ENCODE measurements at regions not wholly inside any gene's neighbourhood (a gene's known extent, or its start where the extent isn't known, plus 50 kb on each side); places are given as distances from the start of the nearest gene placed in this dataset.

DNA sequence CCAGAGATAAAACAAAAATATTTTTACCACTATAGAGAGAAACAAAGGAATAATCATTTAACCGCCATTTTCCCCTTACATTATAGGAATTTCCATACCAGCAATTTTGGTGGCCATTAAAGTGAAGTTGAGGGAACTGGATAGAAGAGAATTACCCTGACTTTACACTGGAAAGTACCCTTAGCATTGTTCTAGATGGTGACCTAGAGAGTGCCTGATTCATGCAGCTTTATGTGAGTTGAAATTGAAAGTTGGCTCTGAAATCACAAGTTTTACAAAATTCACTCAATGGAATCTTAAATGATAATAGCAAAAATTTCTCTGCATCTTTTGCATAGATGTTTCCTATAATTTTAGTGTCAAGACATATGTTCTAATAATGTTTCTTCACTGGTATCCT is 55.7 kb upstream of the PREP start:
- TF ChIP-seq, protein P1, sequence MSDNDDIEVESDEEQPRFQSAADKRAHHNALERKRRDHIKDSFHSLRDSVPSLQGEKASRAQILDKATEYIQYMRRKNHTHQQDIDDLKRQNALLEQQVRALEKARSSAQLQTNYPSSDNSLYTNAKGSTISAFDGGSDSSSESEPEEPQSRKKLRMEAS (IDR thresholded peaks at IDR 0.05; ENCODE audit: low read depth) = no peak
- no peak for TF ChIP-seq POLR2AphosphoS5 (IDR thresholded peaks at IDR 0.05; ENCODE audit: low read depth, low read length)
- TF ChIP-seq, protein P2, sequence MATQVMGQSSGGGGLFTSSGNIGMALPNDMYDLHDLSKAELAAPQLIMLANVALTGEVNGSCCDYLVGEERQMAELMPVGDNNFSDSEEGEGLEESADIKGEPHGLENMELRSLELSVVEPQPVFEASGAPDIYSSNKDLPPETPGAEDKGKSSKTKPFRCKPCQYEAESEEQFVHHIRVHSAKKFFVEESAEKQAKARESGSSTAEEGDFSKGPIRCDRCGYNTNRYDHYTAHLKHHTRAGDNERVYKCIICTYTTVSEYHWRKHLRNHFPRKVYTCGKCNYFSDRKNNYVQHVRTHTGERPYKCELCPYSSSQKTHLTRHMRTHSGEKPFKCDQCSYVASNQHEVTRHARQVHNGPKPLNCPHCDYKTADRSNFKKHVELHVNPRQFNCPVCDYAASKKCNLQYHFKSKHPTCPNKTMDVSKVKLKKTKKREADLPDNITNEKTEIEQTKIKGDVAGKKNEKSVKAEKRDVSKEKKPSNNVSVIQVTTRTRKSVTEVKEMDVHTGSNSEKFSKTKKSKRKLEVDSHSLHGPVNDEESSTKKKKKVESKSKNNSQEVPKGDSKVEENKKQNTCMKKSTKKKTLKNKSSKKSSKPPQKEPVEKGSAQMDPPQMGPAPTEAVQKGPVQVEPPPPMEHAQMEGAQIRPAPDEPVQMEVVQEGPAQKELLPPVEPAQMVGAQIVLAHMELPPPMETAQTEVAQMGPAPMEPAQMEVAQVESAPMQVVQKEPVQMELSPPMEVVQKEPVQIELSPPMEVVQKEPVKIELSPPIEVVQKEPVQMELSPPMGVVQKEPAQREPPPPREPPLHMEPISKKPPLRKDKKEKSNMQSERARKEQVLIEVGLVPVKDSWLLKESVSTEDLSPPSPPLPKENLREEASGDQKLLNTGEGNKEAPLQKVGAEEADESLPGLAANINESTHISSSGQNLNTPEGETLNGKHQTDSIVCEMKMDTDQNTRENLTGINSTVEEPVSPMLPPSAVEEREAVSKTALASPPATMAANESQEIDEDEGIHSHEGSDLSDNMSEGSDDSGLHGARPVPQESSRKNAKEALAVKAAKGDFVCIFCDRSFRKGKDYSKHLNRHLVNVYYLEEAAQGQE (IDR thresholded peaks at IDR 0.05; ENCODE audit: low read depth, low read length) = no peak
- TF ChIP-seq RXRA (IDR thresholded peaks at IDR 0.05; ENCODE audit: borderline replicate concordance, low read depth) = no peak
- no peak for TF ChIP-seq FOXM1 (IDR thresholded peaks at IDR 0.05; ENCODE audit: low read depth)
- no peak for TF ChIP-seq TCF12 (IDR thresholded peaks at IDR 0.05)
- no peak for TF ChIP-seq NRF1 (IDR thresholded peaks at IDR 0.05; ENCODE audit: low read depth, low read length)
- TF ChIP-seq, protein P3, sequence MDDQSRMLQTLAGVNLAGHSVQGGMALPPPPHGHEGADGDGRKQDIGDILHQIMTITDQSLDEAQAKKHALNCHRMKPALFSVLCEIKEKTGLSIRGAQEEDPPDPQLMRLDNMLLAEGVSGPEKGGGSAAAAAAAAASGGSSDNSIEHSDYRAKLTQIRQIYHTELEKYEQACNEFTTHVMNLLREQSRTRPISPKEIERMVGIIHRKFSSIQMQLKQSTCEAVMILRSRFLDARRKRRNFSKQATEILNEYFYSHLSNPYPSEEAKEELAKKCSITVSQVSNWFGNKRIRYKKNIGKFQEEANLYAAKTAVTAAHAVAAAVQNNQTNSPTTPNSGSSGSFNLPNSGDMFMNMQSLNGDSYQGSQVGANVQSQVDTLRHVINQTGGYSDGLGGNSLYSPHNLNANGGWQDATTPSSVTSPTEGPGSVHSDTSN (IDR thresholded peaks at IDR 0.05) = no peak
- TF ChIP-seq NFIC (IDR thresholded peaks at IDR 0.05; ENCODE audit: borderline replicate concordance) = no peak
- TF ChIP-seq GATA2 (CRISPR knock-in tag; IDR thresholded peaks at IDR 0.05) = no peak
- no peaks in the 10 kb centered on the region for H3K27me3 ChIP-seq (ENCODE audit: insufficient read depth)
- H3F3A ChIP-seq (replicated peaks; ENCODE audit: insufficient read depth) = peaks cover 4% of the 10 kb centered on the region
- H3K4me1 ChIP-seq (ENCODE audit: control insufficient read depth in 1 of 2, insufficient read depth in 2 of 2, low read depth in 1 of 2, low read length in 1 of 2) = peaks cover 0 to 5% of the 10 kb centered on the region in 2 experiments; a peak in 1 of 4 replicates
- ChIA-PET POLR2A (no interaction called here), CTCF (no interaction called here)
- H3K9me2 ChIP-seq = no peaks in the 10 kb centered on the region
- H3K36me3 ChIP-seq (replicated peaks in 1 of 2; ENCODE audit: control insufficient read depth in 1 of 2, insufficient read depth in 2 of 2, low read length in 1 of 2) = no peaks in the 10 kb centered on the region
- H3K9ac ChIP-seq = no peak overlapping the region
- no peaks in the 10 kb centered on the region for H4K20me1 ChIP-seq (ENCODE audit: insufficient read depth)
- no peak overlapping the region for H2AFZ ChIP-seq (ENCODE audit: low read depth)
- DNase-seq = no peak
- H3K79me2 ChIP-seq (ENCODE audit: insufficient read depth) = no peaks in the 10 kb centered on the region
- H3K4me3 ChIP-seq (ENCODE audit: low read depth in 2 of 2, low read length in 1 of 2) = no peak overlapping the region
- H3K27ac ChIP-seq (ENCODE audit: low read depth in 2 of 2, low read length in 1 of 2) = no peak overlapping the region
- no peaks in the 10 kb centered on the region for H3K9me3 ChIP-seq
- 88% methylated on average over 1 of the region's 1 CpG for WGBS (ENCODE audit: low lambda C conversion rate)
- no peak overlapping the region for H3K4me2 ChIP-seq

- CTCF ChIA-PET = no interaction called here
- POLR2A ChIA-PET = no interaction called here
Measured at GRCh38 chr6:105458084-105458483, 55.2 kb upstream of the PREP start.

More at GRCh38 chr6:105458084-105458483, 55.2 kb upstream of the PREP start:
- Histone ChIP-seq H3K27ac (ENCODE audit: low read depth in 2 of 2, low read length in 1 of 2) (no peak overlapping the region), H3K27me3 (ENCODE audit: insufficient read depth) (no peaks in the 10 kb centered on the region), H3K4me2 (no peak overlapping the region), H3K4me3 (ENCODE audit: low read depth in 2 of 2, low read length in 1 of 2) (no peak overlapping the region), H3K36me3 (replicated peaks in 1 of 2; ENCODE audit: control insufficient read depth in 1 of 2, insufficient read depth in 2 of 2, low read length in 1 of 2) (no peaks in the 10 kb centered on the region), H4K20me1 (ENCODE audit: insufficient read depth) (no peaks in the 10 kb centered on the region), H3F3A (replicated peaks; ENCODE audit: insufficient read depth) (peaks cover 4% of the 10 kb centered on the region), H3K9me3 (no peaks in the 10 kb centered on the region), H3K9ac (no peak overlapping the region), H3K4me1 (ENCODE audit: control insufficient read depth in 1 of 2, insufficient read depth in 2 of 2, low read depth in 1 of 2, low read length in 1 of 2) (peaks cover 0 to 5% of the 10 kb centered on the region in 2 experiments; a peak in 1 of 4 replicates), H3K79me2 (ENCODE audit: insufficient read depth) (no peaks in the 10 kb centered on the region), H3K9me2 (no peaks in the 10 kb centered on the region), H2AFZ (ENCODE audit: low read depth) (no peak overlapping the region)
- TF ChIP-seq, protein P4, sequence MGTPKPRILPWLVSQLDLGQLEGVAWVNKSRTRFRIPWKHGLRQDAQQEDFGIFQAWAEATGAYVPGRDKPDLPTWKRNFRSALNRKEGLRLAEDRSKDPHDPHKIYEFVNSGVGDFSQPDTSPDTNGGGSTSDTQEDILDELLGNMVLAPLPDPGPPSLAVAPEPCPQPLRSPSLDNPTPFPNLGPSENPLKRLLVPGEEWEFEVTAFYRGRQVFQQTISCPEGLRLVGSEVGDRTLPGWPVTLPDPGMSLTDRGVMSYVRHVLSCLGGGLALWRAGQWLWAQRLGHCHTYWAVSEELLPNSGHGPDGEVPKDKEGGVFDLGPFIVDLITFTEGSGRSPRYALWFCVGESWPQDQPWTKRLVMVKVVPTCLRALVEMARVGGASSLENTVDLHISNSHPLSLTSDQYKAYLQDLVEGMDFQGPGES (IDR thresholded peaks at IDR 0.05; ENCODE audit: low read depth, low read length) = no peak
- TF ChIP-seq GABPA (IDR thresholded peaks at IDR 0.05; ENCODE audit: low read depth) (no peak), RCOR1 (IDR thresholded peaks at IDR 0.05; ENCODE audit: low read length) (no peak), NFIC (IDR thresholded peaks at IDR 0.05; ENCODE audit: borderline replicate concordance) (no peak), FOXM1 (IDR thresholded peaks at IDR 0.05; ENCODE audit: low read depth) (no peak), SMC3 (IDR thresholded peaks at IDR 0.05; ENCODE audit: low read depth, low read length) (no peak), TEAD4 (IDR thresholded peaks at IDR 0.05; ENCODE audit: borderline replicate concordance, insufficient read depth) (no peak), CHD2 (IDR thresholded peaks at IDR 0.05; ENCODE audit: low read length, partially characterized antibody) (no peak), JUND (IDR thresholded peaks at IDR 0.05) (no peak), MXI1 (IDR thresholded peaks at IDR 0.05; ENCODE audit: low read depth, low read length) (no peak), USF2 (IDR thresholded peaks at IDR 0.05; ENCODE audit: borderline replicate concordance, low read depth, low read length) (no peak), POLR2AphosphoS5 (IDR thresholded peaks at IDR 0.05; ENCODE audit: low read depth, low read length) (no peak), YY1 (IDR thresholded peaks at IDR 0.05; ENCODE audit: low read depth) (no peak), MEF2A (IDR thresholded peaks at IDR 0.05; ENCODE audit: borderline replicate concordance, low read depth) (no peak)
- TF ChIP-seq, protein P1 (IDR thresholded peaks at IDR 0.05; ENCODE audit: low read depth) = no peak
- no peak for DNase-seq
